GM12892 (cell line): ENCODE measurements at regions not wholly inside any gene's neighbourhood (a gene's known extent, or its start where the extent isn't known, plus 50 kb on each side); places are given as distances from the start of the nearest gene placed in this dataset.

Experiments
- DNase-seq: peaks from one replicate; pipeline ENCODE4 v3.0.0; 2011; ENCODE audit not compliant: insufficient read length
- FAIRE-seq: peaks from 2 replicates; lab custom pipeline; 2011; peaks lifted over from hg19 to GRCh38; lab: Jason Lieb, UNC
- POLR2A ChIP-seq: IDR thresholded peaks from 2 replicates; pipeline ENCODE4 v1.6.1; 2011; ENCODE audit warnings: low read depth, low read length, control low read depth
- POLR2AphosphoS5 ChIP-seq: IDR thresholded peaks from 2 replicates; pipeline ENCODE4 v1.6.1; 2011; ENCODE audit warnings: low read depth, low read length, control low read depth
- TAF1 ChIP-seq: IDR thresholded peaks from 2 replicates; pipeline ENCODE4 v1.6.1; 2011; ENCODE audit warnings: low read depth, mild to moderate bottlenecking, control low read depth, low read length, borderline replicate concordance

- FAIRE-seq (no peak), DNase-seq (no peak)
- TF ChIP-seq POLR2A (no peak), TAF1 (no peak), POLR2AphosphoS5 (no peak)
Observed at GRCh38 chr4:38574559-38575333, 89.3 kb upstream of the KLF3 start.

- no peak for FAIRE-seq
- TF ChIP-seq POLR2A (no peak), POLR2AphosphoS5 (no peak), TAF1 (no peak)
- no peak for DNase-seq
Observed at GRCh38 chr4:38576767-38577166, 87.2 kb upstream of the KLF3 start.

- TF ChIP-seq TAF1 (no peak), POLR2AphosphoS5 (no peak), POLR2A (no peak)
- FAIRE-seq: no peak
- DNase-seq: no peak
Observed at GRCh38 chr4:38577462-38577861, 86.5 kb upstream of the KLF3 start.

- TF ChIP-seq POLR2A (no peak), TAF1 (no peak), POLR2AphosphoS5 (no peak)
- DNase-seq (no peak), FAIRE-seq (no peak)
Observed at GRCh38 chr4:38581426-38582106, 82.4 kb upstream of the KLF3 start.

GRCh38 chr4:38582445-38582844, 81.6 kb upstream of the KLF3 start:
- no peak for TF ChIP-seq POLR2AphosphoS5
- no peak for TF ChIP-seq TAF1
- TF ChIP-seq POLR2A: no peak
- no peak for DNase-seq
- no peak for FAIRE-seq

GRCh38 chr4:38582889-38583470, 81.0 kb upstream of the KLF3 start:
- no peak for TF ChIP-seq TAF1
- TF ChIP-seq POLR2A: no peak
- no peak for TF ChIP-seq POLR2AphosphoS5
- FAIRE-seq: no peak

GRCh38 chr4:38585871-38586270, 78.1 kb upstream of the KLF3 start:
- FAIRE-seq: no peak
- no peak for DNase-seq
- no peak for TF ChIP-seq POLR2A
- TF ChIP-seq TAF1: no peak
- TF ChIP-seq POLR2AphosphoS5: no peak

More at GRCh38 chr4:38582889-38583470, 81.0 kb upstream of the KLF3 start:
- no peak for DNase-seq

- no peak for TF ChIP-seq POLR2AphosphoS5
- no peak for TF ChIP-seq TAF1
- TF ChIP-seq POLR2A: no peak
- DNase-seq (no peak), FAIRE-seq (no peak)
Observed at GRCh38 chr4:38587106-38587505, 76.9 kb upstream of the KLF3 start.

GRCh38 chr4:38590046-38590445, 74.0 kb upstream of the KLF3 start:
- no peak for TF ChIP-seq POLR2AphosphoS5
- FAIRE-seq (no peak), DNase-seq (no peak)

- no peak for TF ChIP-seq TAF1
- TF ChIP-seq POLR2AphosphoS5: no peak
- no peak for TF ChIP-seq POLR2A
- DNase-seq (no peak), FAIRE-seq (no peak)
Observed at GRCh38 chr4:38591617-38592337, 72.2 kb upstream of the KLF3 start.

GRCh38 chr4:38598489-38598888, 65.5 kb upstream of the KLF3 start:
- no peak for TF ChIP-seq POLR2A
- no peak for TF ChIP-seq TAF1
- TF ChIP-seq POLR2AphosphoS5: no peak
- DNase-seq (no peak), FAIRE-seq (no peak)

- no peak for DNase-seq
- no peak for TF ChIP-seq POLR2AphosphoS5
- no peak for TF ChIP-seq POLR2A
- no peak for TF ChIP-seq TAF1
- no peak for FAIRE-seq
Observed at GRCh38 chr4:38600575-38600974, 63.4 kb upstream of the KLF3 start.
